MM.1S (cell line): ENCODE measurements at regions not wholly inside any gene's neighbourhood (a gene's known extent, or its start where the extent isn't known, plus 50 kb on each side); places are given as distances from the start of the nearest gene placed in this dataset.

ENCODE experiments used
- DNase-seq: peaks from one replicate; pipeline ENCODE4 v3.0.0-alpha.2; 2015
- H2AFZ ChIP-seq: fragments of 300-600 bp; sonication (generic); 2 replicates; pipeline ENCODE4 v1.6.0; 2016; ENCODE audit warnings: antibody characterized with exemption, low read length
- H3F3A ChIP-seq: fragments of 300-600 bp; sonication (generic); 2 replicates; pipeline ENCODE4 v1.6.1; 2016; ENCODE audit warnings: mild to moderate bottlenecking, antibody characterized with exemption, low read length, moderate library complexity, mixed read lengths; ENCODE audit not compliant: insufficient read depth
- H3K27ac ChIP-seq: fragments of 300-600 bp; sonication (generic); 2 replicates; pipeline ENCODE4 v1.5.1; 2016; ENCODE audit warnings: mild to moderate bottlenecking, low read length
- H3K27me3 ChIP-seq: fragments of 300-600 bp; sonication (generic); replicated peaks from 2 replicates; pipeline ENCODE4 v1.6.0; 2016; ENCODE audit warnings: low read length; ENCODE audit not compliant: insufficient read depth
- H3K36me3 ChIP-seq: fragments of 300-600 bp; sonication (generic); replicated peaks from 2 replicates; pipeline ENCODE4 v1.6.1; 2016; ENCODE audit warnings: mild to moderate bottlenecking, low read length, mixed read lengths; ENCODE audit not compliant: insufficient read depth
- H3K4me1 ChIP-seq: fragments of 300-600 bp; sonication (generic); 2 replicates; pipeline ENCODE4 v1.6.1; 2016; ENCODE audit warnings: low read length, mixed read lengths
- H3K4me2 ChIP-seq: fragments of 300-600 bp; sonication (generic); 2 replicates; pipeline ENCODE4 v1.6.0; 2016; ENCODE audit warnings: low read depth, low read length
- H3K4me3 ChIP-seq: fragments of 300-600 bp; sonication (generic); 2 replicates; pipeline ENCODE4 v1.5.1; 2016; ENCODE audit warnings: low read length, mixed read lengths
- H3K79me2 ChIP-seq: fragments of 300-600 bp; sonication (generic); 2 replicates; pipeline ENCODE4 v1.6.1; 2016; ENCODE audit warnings: mixed run types, low read length, mixed read lengths
- H3K9ac ChIP-seq: fragments of 300-600 bp; sonication (generic); 2 replicates; pipeline ENCODE4 v1.6.1; 2016; ENCODE audit warnings: low read length, mixed read lengths
- H3K9me2 ChIP-seq: fragments of 300-600 bp; sonication (generic); replicated peaks from 2 replicates; pipeline ENCODE4 v1.6.1; 2016; ENCODE audit warnings: mild to moderate bottlenecking, low read length, mixed read lengths; ENCODE audit not compliant: insufficient read depth
- H3K9me3 ChIP-seq: fragments of 300-600 bp; sonication (generic); replicated peaks from 2 replicates; pipeline ENCODE4 v1.6.1; 2016; ENCODE audit warnings: mild to moderate bottlenecking, low read length, mixed read lengths; ENCODE audit not compliant: insufficient read depth
- H4K20me1 ChIP-seq: fragments of 300-600 bp; sonication (generic); 2 replicates; pipeline ENCODE4 v1.6.1; 2016; ENCODE audit warnings: mild to moderate bottlenecking, low read length, moderate library complexity, mixed read lengths; ENCODE audit not compliant: insufficient read depth
- EZH2 ChIP-seq: fragments of 300-600 bp; sonication (generic); optimal IDR thresholded peaks from 2 replicates; pipeline ENCODE3; 2017; ENCODE audit warnings: low read depth, mild to moderate bottlenecking, antibody characterized with exemption, low read length, mixed read lengths
- EZH2phosphoT487 ChIP-seq: fragments of 300-600 bp; sonication (generic); IDR thresholded peaks from 2 replicates; pipeline ENCODE4 v1.6.1; 2018; ENCODE audit warnings: antibody characterized with exemption, low read length
- TF ChIP-seq, protein P1 (sequence below): fragments of 300-600 bp; sonication (generic); IDR thresholded peaks from 2 replicates; pipeline ENCODE4 v1.5.1; 2016; ENCODE audit warnings: antibody characterized with exemption, low read length, mixed read lengths

DNA sequence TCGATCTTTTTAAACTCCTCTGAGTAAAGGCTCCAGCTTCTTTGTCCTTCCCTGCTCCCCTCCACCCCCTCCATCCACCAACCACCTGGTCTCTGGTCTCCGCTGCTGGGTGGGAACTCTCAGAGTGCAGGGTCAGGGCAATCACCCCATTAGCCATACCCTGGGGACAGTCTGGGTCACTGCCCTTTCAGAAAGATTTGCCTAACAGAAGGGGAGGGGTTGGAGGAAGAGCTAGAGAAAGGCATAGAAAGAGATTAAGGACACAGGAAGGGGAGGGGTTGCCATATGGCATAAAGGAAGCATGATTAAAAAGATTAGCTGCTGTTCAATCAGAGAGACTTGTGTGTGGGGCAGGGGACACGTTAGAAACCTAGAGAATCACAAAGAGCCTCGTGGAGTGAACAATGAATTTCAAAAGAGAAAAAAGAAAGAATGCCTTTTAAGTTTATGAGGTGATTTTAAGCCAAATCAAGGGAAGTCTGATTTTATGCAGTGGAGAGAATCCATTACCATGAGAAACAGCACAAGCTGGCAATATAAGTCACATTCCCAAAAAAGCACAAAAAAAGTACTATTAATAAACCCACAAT, 115.5 kb upstream of the ACSL4 start:
- Histone ChIP-seq H4K20me1 (no peaks in the 10 kb centered on the region), H3K4me1 (no peaks in the 10 kb centered on the region), H3K79me2 (no peaks in the 10 kb centered on the region), H3K9me3 (no peaks in the 10 kb centered on the region), H3F3A (no peaks in the 10 kb centered on the region), H3K27me3 (no peaks in the 10 kb centered on the region), H3K36me3 (no peaks in the 10 kb centered on the region), H3K4me2 (no peak overlapping the region), H3K27ac (no peak overlapping the region), H3K4me3 (no peak overlapping the region), H3K9me2 (no peaks in the 10 kb centered on the region), H3K9ac (no peak overlapping the region), H2AFZ (0 out of 2 replicates have a peak overlapping the region, but pooled peaks have one; percentile 16)
- TF ChIP-seq EZH2: no peak
- no peak for TF ChIP-seq EZH2phosphoT487
- TF ChIP-seq, protein P1, sequence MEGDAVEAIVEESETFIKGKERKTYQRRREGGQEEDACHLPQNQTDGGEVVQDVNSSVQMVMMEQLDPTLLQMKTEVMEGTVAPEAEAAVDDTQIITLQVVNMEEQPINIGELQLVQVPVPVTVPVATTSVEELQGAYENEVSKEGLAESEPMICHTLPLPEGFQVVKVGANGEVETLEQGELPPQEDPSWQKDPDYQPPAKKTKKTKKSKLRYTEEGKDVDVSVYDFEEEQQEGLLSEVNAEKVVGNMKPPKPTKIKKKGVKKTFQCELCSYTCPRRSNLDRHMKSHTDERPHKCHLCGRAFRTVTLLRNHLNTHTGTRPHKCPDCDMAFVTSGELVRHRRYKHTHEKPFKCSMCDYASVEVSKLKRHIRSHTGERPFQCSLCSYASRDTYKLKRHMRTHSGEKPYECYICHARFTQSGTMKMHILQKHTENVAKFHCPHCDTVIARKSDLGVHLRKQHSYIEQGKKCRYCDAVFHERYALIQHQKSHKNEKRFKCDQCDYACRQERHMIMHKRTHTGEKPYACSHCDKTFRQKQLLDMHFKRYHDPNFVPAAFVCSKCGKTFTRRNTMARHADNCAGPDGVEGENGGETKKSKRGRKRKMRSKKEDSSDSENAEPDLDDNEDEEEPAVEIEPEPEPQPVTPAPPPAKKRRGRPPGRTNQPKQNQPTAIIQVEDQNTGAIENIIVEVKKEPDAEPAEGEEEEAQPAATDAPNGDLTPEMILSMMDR: no peak
- no peak for DNase-seq

- H3K79me2 ChIP-seq: no peaks in the 10 kb centered on the region
Observed at GRCh38 chrX:109854096-109854495, 121.0 kb upstream of the ACSL4 start.

DNA sequence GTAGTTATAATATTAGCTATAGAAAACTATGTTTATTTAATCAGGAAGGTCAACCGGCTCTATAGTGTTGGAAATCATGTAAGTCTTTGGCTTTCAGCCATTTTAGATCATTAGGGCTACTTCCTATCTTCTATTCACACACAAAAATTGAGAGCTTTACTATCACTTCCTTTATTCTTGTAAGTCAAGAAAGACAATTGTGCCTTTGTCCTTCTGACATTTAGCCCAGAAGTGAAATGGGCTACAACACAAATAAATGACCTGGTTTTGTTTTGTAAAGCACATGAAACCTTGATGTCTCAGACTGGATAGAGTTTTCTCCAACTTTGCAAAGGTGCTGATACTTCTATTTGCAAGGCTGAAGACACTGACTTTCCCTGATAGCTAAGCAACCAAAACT, 122.4 kb upstream of the ACSL4 start:
- no peaks in the 10 kb centered on the region for H3K4me1 ChIP-seq
- no peak for DNase-seq
- no peaks in the 10 kb centered on the region for H4K20me1 ChIP-seq
- no peaks in the 10 kb centered on the region for H3K9me3 ChIP-seq
- TF ChIP-seq, protein P1: no peak
- TF ChIP-seq EZH2phosphoT487 (no peak), EZH2 (no peak)
- H3K9ac ChIP-seq: no peak overlapping the region
- H3K27ac ChIP-seq: no peak overlapping the region
- no peaks in the 10 kb centered on the region for H3K27me3 ChIP-seq
- H3F3A ChIP-seq: no peaks in the 10 kb centered on the region
- no peak overlapping the region for H3K4me2 ChIP-seq
- H3K36me3 ChIP-seq: no peaks in the 10 kb centered on the region
- no peak overlapping the region for H2AFZ ChIP-seq
- H3K9me2 ChIP-seq: no peaks in the 10 kb centered on the region
- H3K79me2 ChIP-seq: no peaks in the 10 kb centered on the region
- H3K4me3 ChIP-seq: no peak overlapping the region

More at GRCh38 chrX:109854096-109854495, 121.0 kb upstream of the ACSL4 start:
- H3F3A ChIP-seq: no peaks in the 10 kb centered on the region
- no peaks in the 10 kb centered on the region for H3K27me3 ChIP-seq
- H3K4me1 ChIP-seq: no peaks in the 10 kb centered on the region
- no peak overlapping the region for H3K4me3 ChIP-seq
- H3K4me2 ChIP-seq: no peak overlapping the region
- no peak for TF ChIP-seq EZH2phosphoT487
- TF ChIP-seq, protein P1: no peak
- no peak for TF ChIP-seq EZH2
- no peak overlapping the region for H3K9ac ChIP-seq
- H2AFZ ChIP-seq: no peak overlapping the region
- DNase-seq: no peak
- H4K20me1 ChIP-seq: no peaks in the 10 kb centered on the region
- H3K27ac ChIP-seq: no peak overlapping the region
- no peaks in the 10 kb centered on the region for H3K9me2 ChIP-seq
- no peaks in the 10 kb centered on the region for H3K36me3 ChIP-seq
- no peaks in the 10 kb centered on the region for H3K9me3 ChIP-seq
